Liver (tissue), 3 donors: ENCODE measurements at regions not wholly inside any gene's neighbourhood (a gene's known extent, or its start where the extent isn't known, plus 50 kb on each side); places are given as distances from the start of the nearest gene placed in this dataset.
"Not testable (repeated sequence)": the region's sequence is repeated elsewhere in the genome, so short reads cannot be mapped to it uniquely, and the experiment has no call there.

ENCODE experiments used
- RAD21 ChIP-seq, 2 donors: IDR thresholded peaks; 2 replicates each; pipeline ENCODE4 v1.6.1; 2016; ENCODE audit warnings: antibody characterized with exemption in 2 of 2, mild to moderate bottlenecking in 2 of 2
- TF ChIP-seq, protein P1 (sequence below): fragments of 150-350 bp; IDR thresholded peaks from 2 replicates; pipeline ENCODE4 v1.5.1; 2017; ENCODE audit warnings: improper control_type of control experiment, low read depth, low read length; ENCODE audit not compliant: missing input control
- donor health status: healthy.
- donor health status: healthy.

- TF ChIP-seq, protein P1, sequence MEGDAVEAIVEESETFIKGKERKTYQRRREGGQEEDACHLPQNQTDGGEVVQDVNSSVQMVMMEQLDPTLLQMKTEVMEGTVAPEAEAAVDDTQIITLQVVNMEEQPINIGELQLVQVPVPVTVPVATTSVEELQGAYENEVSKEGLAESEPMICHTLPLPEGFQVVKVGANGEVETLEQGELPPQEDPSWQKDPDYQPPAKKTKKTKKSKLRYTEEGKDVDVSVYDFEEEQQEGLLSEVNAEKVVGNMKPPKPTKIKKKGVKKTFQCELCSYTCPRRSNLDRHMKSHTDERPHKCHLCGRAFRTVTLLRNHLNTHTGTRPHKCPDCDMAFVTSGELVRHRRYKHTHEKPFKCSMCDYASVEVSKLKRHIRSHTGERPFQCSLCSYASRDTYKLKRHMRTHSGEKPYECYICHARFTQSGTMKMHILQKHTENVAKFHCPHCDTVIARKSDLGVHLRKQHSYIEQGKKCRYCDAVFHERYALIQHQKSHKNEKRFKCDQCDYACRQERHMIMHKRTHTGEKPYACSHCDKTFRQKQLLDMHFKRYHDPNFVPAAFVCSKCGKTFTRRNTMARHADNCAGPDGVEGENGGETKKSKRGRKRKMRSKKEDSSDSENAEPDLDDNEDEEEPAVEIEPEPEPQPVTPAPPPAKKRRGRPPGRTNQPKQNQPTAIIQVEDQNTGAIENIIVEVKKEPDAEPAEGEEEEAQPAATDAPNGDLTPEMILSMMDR, result not testable (repeated sequence)
- not testable (repeated sequence) for TF ChIP-seq RAD21 (IDR thresholded peaks at IDR 0.05)
Measured at GRCh38 chr13:50427511-50427910, 412.3 kb downstream of the KCNRG start.
